GM12891 (cell line): ENCODE measurements at regions not wholly inside any gene's neighbourhood (a gene's known extent, or its start where the extent isn't known, plus 50 kb on each side); places are given as distances from the start of the nearest gene placed in this dataset.
A peak's percentile ranks its signal among the peaks of the same experiment; 100 is the strongest.
"Not testable (repeated sequence)": the region's sequence is repeated elsewhere in the genome, so short reads cannot be mapped to it uniquely, and the experiment has no call there.

Experiments used
- DNase-seq: peaks from one replicate; pipeline ENCODE4 v3.0.0; 2011; ENCODE audit warnings: low spot score; ENCODE audit not compliant: insufficient read length
- FAIRE-seq: peaks from 2 replicates; lab custom pipeline; 2011; peaks lifted over from hg19 to GRCh38; lab: Jason Lieb, UNC
- PAX5 ChIP-seq: IDR thresholded peaks from 2 replicates; pipeline ENCODE4 v1.6.1; 2011; ENCODE audit warnings: low read length, moderate library complexity, mild to moderate bottlenecking; ENCODE audit not compliant: insufficient read depth, severe bottlenecking
- POLR2A ChIP-seq: IDR thresholded peaks from 2 replicates; pipeline ENCODE4 v1.6.1; 2011; ENCODE audit warnings: low read depth, low read length, control low read depth
- POLR2AphosphoS5 ChIP-seq: IDR thresholded peaks from 2 replicates; pipeline ENCODE4 v1.6.1; 2011; ENCODE audit warnings: low read depth, low read length, control low read depth
- POU2F2 ChIP-seq: IDR thresholded peaks from 2 replicates; pipeline ENCODE4 v1.6.1; 2011; ENCODE audit warnings: low read depth, mild to moderate bottlenecking, control low read depth, low read length, moderate library complexity
- SPI1 ChIP-seq: IDR thresholded peaks from 2 replicates; pipeline ENCODE4 v1.6.1; 2011; ENCODE audit warnings: low read depth, low read length, control low read depth
- TAF1 ChIP-seq: IDR thresholded peaks from 2 replicates; pipeline ENCODE4 v1.6.1; 2011; ENCODE audit warnings: low read depth, low read length, control low read depth

- no peak for TF ChIP-seq POLR2A
- no peak for TF ChIP-seq POLR2AphosphoS5
- no peak for TF ChIP-seq TAF1
- TF ChIP-seq SPI1, result no peak
These were observed 994.1 kb downstream of the PCDH7 start for GRCh38 chr4:31714238-31714637.

GRCh38 chr4:31715302-31715701 is 995.1 kb downstream of the PCDH7 start:
- TF ChIP-seq POU2F2, result no peak
- TF ChIP-seq POLR2AphosphoS5, result no peak
- no peak for TF ChIP-seq SPI1
- no peak for TF ChIP-seq TAF1
- TF ChIP-seq POLR2A, result no peak
- DNase-seq, result no peak
- FAIRE-seq, result no peak

More at GRCh38 chr4:31714238-31714637, 994.1 kb downstream of the PCDH7 start:
- DNase-seq (no peak), FAIRE-seq (no peak)

- no peak for TF ChIP-seq SPI1
- no peak for TF ChIP-seq POU2F2
- TF ChIP-seq PAX5, result no peak
- no peak for TF ChIP-seq POLR2A
- TF ChIP-seq TAF1, result no peak
- TF ChIP-seq POLR2AphosphoS5, result no peak
- no peak for FAIRE-seq
- DNase-seq, result no peak
These were observed 1006.9 kb downstream of the PCDH7 start for GRCh38 chr4:31727030-31727429.

- TF ChIP-seq POLR2AphosphoS5 (no peak), POU2F2 (no peak), TAF1 (no peak), PAX5 (no peak), POLR2A (no peak), SPI1 (no peak)
- DNase-seq (no peak), FAIRE-seq (no peak)
These were observed 1014.8 kb downstream of the PCDH7 start for GRCh38 chr4:31735004-31735403.

- TF ChIP-seq POLR2A (no peak), SPI1 (peak; percentile 100), POU2F2 (peak; percentile 29; the same call in 1 of the 2 replicates)
- FAIRE-seq, result no peak
- peak; percentile 2 for DNase-seq
These were observed 1017.2 kb downstream of the PCDH7 start for GRCh38 chr4:31737419-31737818.

GRCh38 chr4:31741326-31741725 is 1021.2 kb downstream of the PCDH7 start:
- no peak for FAIRE-seq
- no peak for DNase-seq
- TF ChIP-seq SPI1 (no peak), POU2F2 (no peak), POLR2A (no peak), TAF1 (no peak), PAX5 (no peak), POLR2AphosphoS5 (no peak)

GRCh38 chr4:31748382-31748781 is 1028.2 kb downstream of the PCDH7 start:
- no peak for DNase-seq
- TF ChIP-seq PAX5, result no peak
- TF ChIP-seq TAF1, result no peak
- no peak for FAIRE-seq

- not testable (repeated sequence) for DNase-seq, FAIRE-seq
These were observed 1030.4 kb downstream of the PCDH7 start for GRCh38 chr4:31750581-31750980.

- DNase-seq, result no peak
- no peak for FAIRE-seq
- no peak for TF ChIP-seq PAX5
- TF ChIP-seq SPI1, result no peak
- TF ChIP-seq POU2F2, result no peak
- no peak for TF ChIP-seq TAF1
- TF ChIP-seq POLR2A, result no peak
- no peak for TF ChIP-seq POLR2AphosphoS5
These were observed 1035.6 kb downstream of the PCDH7 start for GRCh38 chr4:31755751-31756150.

- FAIRE-seq (no peak), DNase-seq (no peak)
- TF ChIP-seq SPI1 (no peak), POLR2A (no peak), TAF1 (no peak), POLR2AphosphoS5 (no peak)
These were observed 1048.6 kb downstream of the PCDH7 start for GRCh38 chr4:31768756-31769155.

- no peak for DNase-seq
- TF ChIP-seq POLR2A (no peak), SPI1 (no peak), POU2F2 (no peak), PAX5 (no peak), POLR2AphosphoS5 (no peak), TAF1 (no peak)
- no peak for FAIRE-seq
These were observed 1063.1 kb downstream of the PCDH7 start for GRCh38 chr4:31783311-31783710.

- FAIRE-seq (no peak), DNase-seq (no peak)
- TF ChIP-seq POU2F2, result no peak
- no peak for TF ChIP-seq POLR2AphosphoS5
- TF ChIP-seq TAF1, result no peak
- no peak for TF ChIP-seq PAX5
- no peak for TF ChIP-seq SPI1
- no peak for TF ChIP-seq POLR2A
These were observed 1064.4 kb downstream of the PCDH7 start for GRCh38 chr4:31784558-31784957.
